Kidney (tissue), 13 donors: ENCODE measurements at regions not wholly inside any gene's neighbourhood (a gene's known extent, or its start where the extent isn't known, plus 50 kb on each side); places are given as distances from the start of the nearest gene placed in this dataset.

Experiments used
- DNase-seq, 5 donors: peaks; one replicate each; pipeline ENCODE4 v3.0.0-alpha.2; 2013 to 2020
- FAIRE-seq: peaks from 2 replicates; lab custom pipeline; 2012; peaks lifted over from hg19 to GRCh38; lab: Jason Lieb, UNC
- H3K27ac ChIP-seq, 2 donors: one replicate each; pipeline ENCODE4 v1.7.0; 2013; ENCODE audit warnings: low read depth in 2 of 2, low read length in 2 of 2, inconsistent platforms in 1 of 2
- H3K27me3 ChIP-seq: one replicate; pipeline ENCODE4 v1.7.1; 2013; ENCODE audit warnings: low read length, inconsistent platforms; ENCODE audit not compliant: control insufficient read depth, insufficient read depth
- H3K36me3 ChIP-seq, 3 donors: one replicate each; pipeline versions ENCODE4 v1.7.0 to v1.7.1; 2013; ENCODE audit warnings: low read length in 3 of 3, control low read depth in 1 of 3, inconsistent platforms in 1 of 3; ENCODE audit not compliant: insufficient read depth in 3 of 3, control insufficient read depth in 2 of 3
- H3K4me1 ChIP-seq, 3 donors: one replicate each; pipeline versions ENCODE4 v1.7.0 to v1.7.1; 2013; ENCODE audit warnings: low read length in 3 of 3, inconsistent platforms in 1 of 3, low read depth in 1 of 3; ENCODE audit not compliant: control insufficient read depth in 2 of 3, insufficient read depth in 2 of 3
- H3K4me3 ChIP-seq, 3 donors: one replicate each; pipeline versions ENCODE4 v1.7.0 to v1.8.1; 2013; ENCODE audit warnings: low read length in 3 of 3, control low read depth in 1 of 3, inconsistent platforms in 1 of 3
- H3K9ac ChIP-seq, 3 donors: one replicate each; pipeline versions ENCODE4 v1.7.0 to v1.7.1; 2013; ENCODE audit warnings: low read length in 3 of 3, control low read depth in 1 of 3, inconsistent platforms in 1 of 3
- H3K9me3 ChIP-seq, 3 donors: one replicate each; pipeline versions ENCODE4 v1.7.0 to v1.7.1; 2013; ENCODE audit warnings: low read length in 3 of 3, control low read depth in 1 of 3, inconsistent platforms in 1 of 3; ENCODE audit not compliant: control insufficient read depth in 2 of 3, insufficient read depth in 1 of 3
- CTCF ChIP-seq: IDR thresholded peaks from 3 replicates; pipeline ENCODE4 v1.5.1; 2012; ENCODE audit warnings: mild to moderate bottlenecking, moderate library complexity, borderline replicate concordance; ENCODE audit not compliant: insufficient read depth; ENCODE audit errors: extremely low read depth
- intact Hi-C: fragments of 100-400 bp; cut with DNase I; formaldehyde crosslinking; loops from one replicate; pipeline ENCODE4 v1.11.1; 2022
- donor health status: control.
- donor health status: control.
- donor health status: control.
- donor health status: control.
- donor health status: control.
- donor health status: DM: yes; HTN: yes; CAD: no.
- donor health status: Normal renal cell carcinoma (clear cell type).

GRCh38 chr3:66113542-66113941 lies 74.8 kb upstream of the MAGI1 start:
- TF ChIP-seq CTCF: no peak
- Histone ChIP-seq H3K36me3 (no peaks in the 10 kb centered on the region), H3K27me3 (no peaks in the 10 kb centered on the region), H3K9me3 (no peaks in the 10 kb centered on the region), H3K4me3 (no peak overlapping the region), H3K9ac (no peak overlapping the region), H3K4me1 (peaks cover 3 to 15% (median 5%) of the 10 kb centered on the region in 3 donors), H3K27ac (no peak overlapping the region)
- FAIRE-seq (no peak), DNase-seq (no peak)
- intact Hi-C loops: no loop called here

- Histone ChIP-seq H3K4me3 (no peak overlapping the region), H3K4me1 (peaks cover 3 to 7% (median 4%) of the 10 kb centered on the region in 3 donors), H3K27me3 (no peaks in the 10 kb centered on the region), H3K9me3 (no peaks in the 10 kb centered on the region), H3K36me3 (no peaks in the 10 kb centered on the region), H3K9ac (no peak overlapping the region), H3K27ac (no peak overlapping the region)
- intact Hi-C loops: no loop called here
- no peak for TF ChIP-seq CTCF
- peak in 2 of 5 donors; percentile 14 to 43 for DNase-seq
- no peak for FAIRE-seq
Measured at GRCh38 chr3:66110840-66111239, 72.1 kb upstream of the MAGI1 start.

GRCh38 chr3:66107855-66108254 lies 69.1 kb upstream of the MAGI1 start:
- Histone ChIP-seq H3K9me3 (no peaks in the 10 kb centered on the region), H3K27me3 (no peaks in the 10 kb centered on the region), H3K4me3 (no peak overlapping the region), H3K27ac (no peak overlapping the region), H3K4me1 (no peaks in the 10 kb centered on the region), H3K36me3 (no peaks in the 10 kb centered on the region), H3K9ac (no peak overlapping the region)
- intact Hi-C loops: no loop called here
- FAIRE-seq (no peak), DNase-seq (no peak)
- no peak for TF ChIP-seq CTCF

GRCh38 chr3:66106788-66107187 lies 68.1 kb upstream of the MAGI1 start:
- no peaks in the 10 kb centered on the region for H3K9me3 ChIP-seq
- no peak overlapping the region for H3K4me3 ChIP-seq
- H3K4me1 ChIP-seq: no peaks in the 10 kb centered on the region
- no peak overlapping the region for H3K9ac ChIP-seq
- no peaks in the 10 kb centered on the region for H3K36me3 ChIP-seq
- no peak for FAIRE-seq
- TF ChIP-seq CTCF: no peak
- DNase-seq: no peak
- intact Hi-C loops: no loop called here
- no peaks in the 10 kb centered on the region for H3K27me3 ChIP-seq
- H3K27ac ChIP-seq: no peak overlapping the region
